ENCODE measurements at regions not wholly inside any gene's neighbourhood (a gene's known extent, or its start where the extent isn't known, plus 50 kb on each side); places are given as distances from the start of the nearest gene placed in this dataset.

DNA sequence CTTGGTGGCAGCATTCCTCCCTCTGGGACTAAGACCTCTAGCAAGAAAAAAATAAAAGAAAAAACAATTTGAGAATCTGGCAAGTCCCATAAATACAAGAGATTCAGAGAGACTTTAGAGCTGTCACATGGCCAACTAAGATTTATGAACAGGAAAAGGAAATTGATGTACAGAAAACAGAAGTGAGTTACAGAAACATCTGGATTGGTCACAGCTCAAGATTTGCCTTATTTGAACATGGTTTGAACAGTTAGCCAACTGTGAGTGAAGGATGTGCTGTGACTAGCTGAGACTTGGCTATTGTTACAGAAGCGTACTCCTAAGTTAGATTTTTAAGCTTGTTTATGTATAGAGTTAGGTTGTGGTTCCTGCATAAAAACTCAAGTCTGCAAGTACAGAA lies 340.2 kb downstream of the SLCO4C1 start:
- TF ChIP-seq TAF1 (IDR thresholded peaks at IDR 0.05; ENCODE audit: borderline replicate concordance, insufficient read depth, low read length) (no peak), POLR2AphosphoS5 (IDR thresholded peaks at IDR 0.05; ENCODE audit: low read depth, low read length) (no peak), SIN3A (IDR thresholded peaks at IDR 0.05; ENCODE audit: borderline replicate concordance, insufficient read depth, low read length) (no peak), FOXP2 (optimal IDR thresholded peaks at IDR 0.05; ENCODE audit: borderline replicate concordance, extremely low read depth, extremely low read length, insufficient read depth) (no peak)
- TF ChIP-seq, protein P1, sequence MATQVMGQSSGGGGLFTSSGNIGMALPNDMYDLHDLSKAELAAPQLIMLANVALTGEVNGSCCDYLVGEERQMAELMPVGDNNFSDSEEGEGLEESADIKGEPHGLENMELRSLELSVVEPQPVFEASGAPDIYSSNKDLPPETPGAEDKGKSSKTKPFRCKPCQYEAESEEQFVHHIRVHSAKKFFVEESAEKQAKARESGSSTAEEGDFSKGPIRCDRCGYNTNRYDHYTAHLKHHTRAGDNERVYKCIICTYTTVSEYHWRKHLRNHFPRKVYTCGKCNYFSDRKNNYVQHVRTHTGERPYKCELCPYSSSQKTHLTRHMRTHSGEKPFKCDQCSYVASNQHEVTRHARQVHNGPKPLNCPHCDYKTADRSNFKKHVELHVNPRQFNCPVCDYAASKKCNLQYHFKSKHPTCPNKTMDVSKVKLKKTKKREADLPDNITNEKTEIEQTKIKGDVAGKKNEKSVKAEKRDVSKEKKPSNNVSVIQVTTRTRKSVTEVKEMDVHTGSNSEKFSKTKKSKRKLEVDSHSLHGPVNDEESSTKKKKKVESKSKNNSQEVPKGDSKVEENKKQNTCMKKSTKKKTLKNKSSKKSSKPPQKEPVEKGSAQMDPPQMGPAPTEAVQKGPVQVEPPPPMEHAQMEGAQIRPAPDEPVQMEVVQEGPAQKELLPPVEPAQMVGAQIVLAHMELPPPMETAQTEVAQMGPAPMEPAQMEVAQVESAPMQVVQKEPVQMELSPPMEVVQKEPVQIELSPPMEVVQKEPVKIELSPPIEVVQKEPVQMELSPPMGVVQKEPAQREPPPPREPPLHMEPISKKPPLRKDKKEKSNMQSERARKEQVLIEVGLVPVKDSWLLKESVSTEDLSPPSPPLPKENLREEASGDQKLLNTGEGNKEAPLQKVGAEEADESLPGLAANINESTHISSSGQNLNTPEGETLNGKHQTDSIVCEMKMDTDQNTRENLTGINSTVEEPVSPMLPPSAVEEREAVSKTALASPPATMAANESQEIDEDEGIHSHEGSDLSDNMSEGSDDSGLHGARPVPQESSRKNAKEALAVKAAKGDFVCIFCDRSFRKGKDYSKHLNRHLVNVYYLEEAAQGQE (IDR thresholded peaks at IDR 0.05; ENCODE audit: insufficient read depth in 1 of 2, low read depth in 2 of 2, low read length in 2 of 2) = no peak
